ENCODE measurements at regions not wholly inside any gene's neighbourhood (a gene's known extent, or its start where the extent isn't known, plus 50 kb on each side); places are given as distances from the start of the nearest gene placed in this dataset.

GRCh38 chr5:108615216-108615615 is 132.5 kb upstream of the FER start:
- TF ChIP-seq CTCF (IDR thresholded peaks at IDR 0.05) = no peak

- TF ChIP-seq CTCF (IDR thresholded peaks at IDR 0.05) = no peak
These were observed 140.3 kb upstream of the FER start for GRCh38 chr5:108607421-108607820.

GRCh38 chr5:108606185-108606584 is 141.5 kb upstream of the FER start:
- no peak for TF ChIP-seq CTCF (IDR thresholded peaks at IDR 0.05)

- no peak for TF ChIP-seq CTCF (IDR thresholded peaks at IDR 0.05)
These were observed 144.9 kb upstream of the FER start for GRCh38 chr5:108602830-108603229.

GRCh38 chr5:108590799-108591198 is 156.9 kb upstream of the FER start:
- TF ChIP-seq CTCF (IDR thresholded peaks at IDR 0.05) = no peak

GRCh38 chr5:108588323-108588722 is 159.4 kb upstream of the FER start:
- TF ChIP-seq CTCF (IDR thresholded peaks at IDR 0.05) = no peak

- TF ChIP-seq CTCF (IDR thresholded peaks at IDR 0.05) = no peak
These were observed 159.9 kb upstream of the FER start for GRCh38 chr5:108587821-108588220.

GRCh38 chr5:108581026-108581425 is 166.7 kb upstream of the FER start:
- TF ChIP-seq CTCF (IDR thresholded peaks at IDR 0.05) = no peak

All from LNCAP (cell line).